ENCODE measurements at regions not wholly inside any gene's neighbourhood (a gene's known extent, or its start where the extent isn't known, plus 50 kb on each side); places are given as distances from the start of the nearest gene placed in this dataset.
"Not testable (repeated sequence)": the region's sequence is repeated elsewhere in the genome, so short reads cannot be mapped to it uniquely, and the experiment has no call there.

GRCh38 chr3:76532158-76532822 is 507.6 kb upstream of the ROBO2 start:
- H3K27ac Mint-ChIP-seq: no peak overlapping the region
- CTCF ChIA-PET: no interaction called here
- no peaks in the 10 kb centered on the region for H3K27me3 Mint-ChIP-seq
- no peaks in the 10 kb centered on the region for H3K4me1 Mint-ChIP-seq
- ATAC-seq (ENCODE audit: low read depth) (no peak), DNase-seq (no peak)
- POLR2A ChIA-PET: no interaction called here
- no peaks in the 10 kb centered on the region for H3K36me3 Mint-ChIP-seq (ENCODE audit: low read depth)
- TF ChIP-seq CTCF (IDR thresholded peaks at IDR 0.05): no peak
- H3K9me3 Mint-ChIP-seq: peaks cover 11% of the 10 kb centered on the region
- H3K4me3 Mint-ChIP-seq: no peak overlapping the region
- intact Hi-C loops (cut with micrococcal nuclease): no loop called here

GRCh38 chr3:76533710-76534109 is 506.2 kb upstream of the ROBO2 start:
- H3K36me3 Mint-ChIP-seq (ENCODE audit: low read depth); POLR2A ChIA-PET; CTCF ChIA-PET; H3K27ac Mint-ChIP-seq; intact Hi-C loops (cut with micrococcal nuclease); H3K27me3 Mint-ChIP-seq; DNase-seq; ATAC-seq (ENCODE audit: low read depth); H3K4me1 Mint-ChIP-seq; H3K4me3 Mint-ChIP-seq: not testable (repeated sequence)
- peaks cover 11% of the 10 kb centered on the region for H3K9me3 Mint-ChIP-seq

GRCh38 chr3:76537857-76538256 is 502.0 kb upstream of the ROBO2 start:
- H3K4me1 Mint-ChIP-seq; ATAC-seq (ENCODE audit: low read depth); H3K27me3 Mint-ChIP-seq; DNase-seq; H3K36me3 Mint-ChIP-seq (ENCODE audit: low read depth); intact Hi-C loops (cut with micrococcal nuclease); CTCF ChIA-PET; H3K27ac Mint-ChIP-seq; H3K4me3 Mint-ChIP-seq; POLR2A ChIA-PET: not testable (repeated sequence)
- peaks cover 16% of the 10 kb centered on the region for H3K9me3 Mint-ChIP-seq

GRCh38 chr3:76547674-76548073 is 492.2 kb upstream of the ROBO2 start:
- Mint-ChIP-seq H3K4me1 (no peaks in the 10 kb centered on the region), H3K27me3 (no peaks in the 10 kb centered on the region), H3K36me3 (ENCODE audit: low read depth) (no peaks in the 10 kb centered on the region), H3K4me3 (no peak overlapping the region), H3K9me3 (peaks cover 5% of the 10 kb centered on the region), H3K27ac (no peak overlapping the region)
- CTCF ChIA-PET: no interaction called here
- no peak for ATAC-seq (ENCODE audit: low read depth)
- POLR2A ChIA-PET: no interaction called here
- intact Hi-C loops (cut with micrococcal nuclease): no loop called here
- DNase-seq: no peak
- no peak for TF ChIP-seq CTCF (IDR thresholded peaks at IDR 0.05)

- intact Hi-C loops (cut with micrococcal nuclease): no loop called here
- ATAC-seq (ENCODE audit: low read depth) (no peak), DNase-seq (no peak)
- no peaks in the 10 kb centered on the region for H3K27me3 Mint-ChIP-seq
- H3K9me3 Mint-ChIP-seq: peaks cover 4% of the 10 kb centered on the region
- TF ChIP-seq CTCF (IDR thresholded peaks at IDR 0.05): no peak
- no peak overlapping the region for H3K4me3 Mint-ChIP-seq
- H3K36me3 Mint-ChIP-seq (ENCODE audit: low read depth): no peaks in the 10 kb centered on the region
- H3K27ac Mint-ChIP-seq: no peak overlapping the region
- POLR2A ChIA-PET: no interaction called here
- no peaks in the 10 kb centered on the region for H3K4me1 Mint-ChIP-seq
- CTCF ChIA-PET: no interaction called here
These were observed 489.2 kb upstream of the ROBO2 start for GRCh38 chr3:76550522-76551201.

GRCh38 chr3:76551739-76552138 is 488.2 kb upstream of the ROBO2 start:
- no peak for DNase-seq
- Mint-ChIP-seq H3K27ac (no peak overlapping the region), H3K4me3 (no peak overlapping the region), H3K27me3 (no peaks in the 10 kb centered on the region), H3K4me1 (no peaks in the 10 kb centered on the region), H3K9me3 (peaks cover 4% of the 10 kb centered on the region), H3K36me3 (ENCODE audit: low read depth) (no peaks in the 10 kb centered on the region)
- TF ChIP-seq CTCF (IDR thresholded peaks at IDR 0.05): no peak
- intact Hi-C loops (cut with micrococcal nuclease): no loop called here
- ATAC-seq (ENCODE audit: low read depth): no peak
- ChIA-PET POLR2A (no interaction called here), CTCF (no interaction called here)
